PC-9 (cell line): ENCODE measurements at regions not wholly inside any gene's neighbourhood (a gene's known extent, or its start where the extent isn't known, plus 50 kb on each side); places are given as distances from the start of the nearest gene placed in this dataset.

Experiments used
- EZH2 ChIP-seq: fragments of 200-600 bp; sonication (generic); IDR thresholded peaks from 2 replicates; pipeline ENCODE4 v1.8.0; 2017; ENCODE audit warnings: antibody characterized with exemption, low read depth
- TF ChIP-seq, protein P1 (sequence below): fragments of 200-600 bp; sonication (generic); conservative IDR thresholded peaks from 2 replicates; pipeline ENCODE4 v1.6.1; 2017; ENCODE audit warnings: mixed run types, antibody characterized with exemption, mild to moderate bottlenecking, moderate library complexity

DNA sequence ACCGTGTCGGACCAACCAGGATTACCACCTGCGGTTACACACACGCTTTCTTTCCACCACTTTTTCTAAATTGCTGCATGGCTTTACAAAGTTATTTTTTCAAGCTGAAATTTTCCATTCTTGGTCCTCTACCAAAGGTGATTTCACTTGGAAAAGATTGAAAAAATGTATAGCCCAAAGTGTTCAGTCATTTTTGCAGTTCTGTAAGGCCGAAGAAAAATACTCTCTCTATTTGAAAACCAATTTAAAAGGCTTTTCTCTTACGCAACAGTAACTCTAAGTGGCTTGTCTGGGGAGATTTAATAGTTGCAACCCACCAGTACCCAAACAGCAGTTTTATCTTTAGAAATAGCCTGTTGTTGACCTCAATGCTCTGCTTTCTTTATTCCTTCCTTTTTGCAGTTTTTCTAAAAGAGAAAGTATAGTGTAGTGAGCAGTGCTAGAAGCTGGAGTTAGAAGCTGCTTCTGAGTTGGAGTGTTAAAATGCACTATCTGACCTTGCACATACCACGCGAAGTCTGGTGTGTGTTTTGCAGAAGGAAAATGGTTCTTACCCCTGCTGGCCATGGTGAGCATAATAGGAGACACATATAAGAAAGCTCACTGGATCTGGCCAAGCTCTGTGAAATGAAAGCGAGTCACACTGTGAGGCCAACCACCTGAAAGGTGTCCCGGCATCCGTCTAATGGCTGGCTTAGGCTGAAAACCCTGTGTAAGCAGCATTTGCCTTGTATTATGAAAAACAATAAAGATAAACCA lies 201.0 kb upstream of the ADRA1D start:
- no peak for TF ChIP-seq EZH2
- TF ChIP-seq, protein P1, sequence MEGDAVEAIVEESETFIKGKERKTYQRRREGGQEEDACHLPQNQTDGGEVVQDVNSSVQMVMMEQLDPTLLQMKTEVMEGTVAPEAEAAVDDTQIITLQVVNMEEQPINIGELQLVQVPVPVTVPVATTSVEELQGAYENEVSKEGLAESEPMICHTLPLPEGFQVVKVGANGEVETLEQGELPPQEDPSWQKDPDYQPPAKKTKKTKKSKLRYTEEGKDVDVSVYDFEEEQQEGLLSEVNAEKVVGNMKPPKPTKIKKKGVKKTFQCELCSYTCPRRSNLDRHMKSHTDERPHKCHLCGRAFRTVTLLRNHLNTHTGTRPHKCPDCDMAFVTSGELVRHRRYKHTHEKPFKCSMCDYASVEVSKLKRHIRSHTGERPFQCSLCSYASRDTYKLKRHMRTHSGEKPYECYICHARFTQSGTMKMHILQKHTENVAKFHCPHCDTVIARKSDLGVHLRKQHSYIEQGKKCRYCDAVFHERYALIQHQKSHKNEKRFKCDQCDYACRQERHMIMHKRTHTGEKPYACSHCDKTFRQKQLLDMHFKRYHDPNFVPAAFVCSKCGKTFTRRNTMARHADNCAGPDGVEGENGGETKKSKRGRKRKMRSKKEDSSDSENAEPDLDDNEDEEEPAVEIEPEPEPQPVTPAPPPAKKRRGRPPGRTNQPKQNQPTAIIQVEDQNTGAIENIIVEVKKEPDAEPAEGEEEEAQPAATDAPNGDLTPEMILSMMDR: no peak
